HG02763 (cell line): ENCODE measurements at regions not wholly inside any gene's neighbourhood (a gene's known extent, or its start where the extent isn't known, plus 50 kb on each side); places are given as distances from the start of the nearest gene placed in this dataset.
"Not testable (repeated sequence)": the region's sequence is repeated elsewhere in the genome, so short reads cannot be mapped to it uniquely, and the experiment has no call there.

ENCODE experiments used
- ATAC-seq: cut with Tn5 transposase; IDR thresholded peaks from one replicate; pipeline ENCODE4 v1.9.1; 2021; ENCODE audit warnings: mild to moderate bottlenecking, moderate library complexity; ENCODE audit not compliant: unreplicated experiment

DNA sequence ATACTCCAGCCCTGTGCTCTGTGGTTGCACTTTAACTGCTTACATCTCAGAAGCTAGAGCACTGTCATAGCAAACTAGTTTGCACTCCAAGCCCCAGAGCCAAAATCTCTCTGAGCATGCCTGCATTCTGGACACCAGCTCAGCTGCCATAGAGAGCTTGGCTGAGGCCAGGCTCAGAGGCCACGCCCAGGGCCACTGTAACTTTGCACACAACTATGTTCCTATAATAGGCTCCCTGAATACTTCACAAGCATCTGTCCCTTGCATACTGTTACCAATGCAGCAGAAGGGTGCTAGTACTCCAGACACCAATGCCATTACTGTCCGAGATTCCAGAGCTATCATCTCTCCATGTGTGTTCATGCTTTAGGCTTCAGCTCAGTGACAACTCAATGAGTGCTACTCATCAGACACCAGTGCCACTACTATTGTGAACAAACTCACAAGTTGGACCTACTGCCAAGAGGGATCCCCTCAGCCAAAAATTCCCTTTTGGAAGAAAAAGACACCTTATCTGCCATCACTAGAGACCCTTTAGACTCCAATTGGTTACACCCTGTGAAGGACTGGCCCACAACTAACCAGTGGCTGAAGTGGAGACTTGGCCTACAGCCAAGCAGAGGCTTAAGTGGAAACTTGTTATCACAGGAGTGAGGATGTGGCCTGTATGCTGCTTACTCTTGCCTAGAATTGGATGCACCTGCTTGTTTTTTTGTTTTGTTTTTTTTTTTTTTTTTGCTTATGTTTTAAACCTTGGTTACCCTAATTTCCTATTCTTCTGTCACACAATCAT is 211.6 kb upstream of the MAGI2 start:
- no peak for ATAC-seq

GRCh38 chr7:79658304-79658703 is 204.8 kb upstream of the MAGI2 start:
- no peak for ATAC-seq

DNA sequence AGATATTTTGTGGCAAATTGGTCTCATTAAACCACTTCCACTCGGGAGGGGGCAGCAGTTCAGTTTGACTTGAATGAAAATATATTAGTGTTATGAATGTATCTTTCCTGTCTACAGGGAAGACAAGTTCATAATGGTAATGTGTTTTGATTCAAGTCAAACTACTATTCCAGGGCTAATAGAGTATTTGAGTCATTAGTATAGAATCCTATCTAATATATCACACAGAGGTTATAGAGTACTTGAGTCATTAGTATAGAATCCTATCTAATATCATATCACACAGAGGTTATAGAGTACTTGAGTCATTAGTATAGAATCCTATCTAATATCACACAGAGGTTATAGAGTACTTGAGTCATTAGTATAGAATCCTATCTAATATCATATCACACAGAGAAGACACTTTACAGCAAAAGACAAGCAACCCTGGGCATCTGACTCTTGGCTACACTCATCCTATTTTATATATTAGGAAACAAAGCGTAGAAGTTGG is 199.7 kb upstream of the MAGI2 start:
- ATAC-seq: no peak

DNA sequence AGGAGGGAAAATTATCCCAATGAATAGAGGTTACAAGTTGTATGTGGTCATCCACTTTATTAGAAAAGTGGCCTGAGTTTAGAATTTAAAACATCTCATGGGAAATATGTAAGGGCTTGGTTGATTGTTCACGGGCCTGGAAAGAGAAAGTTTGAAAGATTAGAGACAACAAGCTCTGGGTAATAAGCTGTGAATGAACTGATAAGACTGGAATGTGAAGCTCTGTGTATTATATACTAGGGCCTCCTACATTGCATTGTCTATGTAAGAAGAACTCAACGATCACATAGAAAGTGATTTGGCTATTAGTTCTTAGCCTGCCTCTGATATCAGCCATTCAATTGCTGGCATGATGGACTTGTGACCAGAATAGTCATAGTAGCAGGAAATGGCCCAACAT is 199.2 kb upstream of the MAGI2 start:
- ATAC-seq: no peak

DNA sequence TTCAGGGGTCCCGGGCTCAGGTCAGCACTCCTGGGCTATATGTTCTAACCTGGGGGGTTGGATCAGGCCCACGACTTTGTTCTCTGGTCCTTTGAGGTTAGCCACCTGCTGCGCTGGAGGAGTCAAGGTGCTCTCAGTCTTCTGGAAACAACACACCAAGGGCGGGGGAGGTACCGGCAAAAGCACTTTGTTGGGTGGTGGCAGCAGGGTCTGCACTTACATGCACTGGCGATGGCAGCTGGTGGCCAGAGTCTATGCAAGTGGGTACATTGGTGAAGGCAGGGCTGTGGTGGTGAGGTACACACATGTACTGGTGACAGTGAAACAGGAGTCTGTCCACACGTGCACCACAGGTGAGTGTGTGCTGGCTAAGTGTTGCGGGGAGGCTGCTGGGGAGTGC is 194.2 kb upstream of the MAGI2 start:
- no peak for ATAC-seq

DNA sequence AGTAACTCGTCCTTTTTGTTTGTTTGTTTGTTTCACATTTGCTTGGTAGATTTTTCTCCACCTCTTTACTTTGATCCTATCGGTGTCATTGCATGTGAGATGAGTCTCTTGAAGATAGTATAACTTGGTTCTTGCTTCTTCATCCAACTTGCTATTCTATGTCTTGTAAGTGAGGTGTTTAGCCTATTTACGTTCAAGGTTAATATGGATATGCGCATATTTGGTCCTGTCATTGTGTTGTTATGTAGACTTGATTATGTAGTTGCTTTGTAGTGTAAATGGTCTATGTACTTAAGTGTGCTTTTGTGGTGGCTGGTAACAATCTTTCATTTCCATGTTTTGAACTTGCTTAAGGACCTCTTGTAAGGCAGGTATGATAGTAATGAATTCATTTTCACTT is 192.8 kb upstream of the MAGI2 start:
- no peak for ATAC-seq

GRCh38 chr7:79636849-79637248 is 183.4 kb upstream of the MAGI2 start:
- ATAC-seq: no peak

GRCh38 chr7:79625921-79626320 is 172.5 kb upstream of the MAGI2 start:
- ATAC-seq: not testable (repeated sequence)

DNA sequence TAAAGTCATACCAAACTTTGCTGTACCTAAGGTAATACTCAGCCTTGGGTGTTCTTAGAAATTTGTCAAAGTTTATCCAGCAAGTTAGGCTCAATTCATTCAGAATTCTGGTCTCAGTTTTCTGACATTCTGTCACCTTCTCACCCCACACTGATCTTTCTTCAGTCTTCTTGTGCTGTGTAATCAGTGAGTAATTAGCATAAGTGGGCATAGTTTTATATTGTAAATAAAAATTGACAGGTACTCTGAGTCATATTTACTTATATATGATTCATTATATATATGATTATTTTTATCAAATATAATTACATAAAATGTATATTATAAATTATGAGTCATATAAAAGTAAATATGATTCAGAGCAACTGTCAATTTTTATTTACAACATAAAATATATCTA is 170.9 kb upstream of the MAGI2 start:
- ATAC-seq: no peak

DNA sequence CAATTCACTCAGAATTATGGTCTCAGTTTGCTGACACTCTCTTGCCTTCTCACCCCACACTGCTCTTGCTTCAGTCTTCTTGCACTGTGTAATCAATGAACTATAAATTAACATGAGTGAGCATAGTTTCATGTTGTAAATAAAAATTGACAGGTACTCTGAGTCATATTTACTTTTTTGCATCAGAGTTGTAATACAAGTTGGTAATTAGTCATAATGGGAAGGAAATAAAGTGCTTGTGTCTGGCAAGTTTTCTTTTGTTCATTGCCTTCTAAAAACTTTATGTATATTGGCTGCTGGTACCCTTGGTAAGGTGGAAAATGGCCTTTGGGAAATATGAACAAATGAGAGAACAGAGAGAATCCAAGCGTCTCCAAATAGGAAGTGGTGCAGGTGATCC is 169.3 kb upstream of the MAGI2 start:
- ATAC-seq: no peak

DNA sequence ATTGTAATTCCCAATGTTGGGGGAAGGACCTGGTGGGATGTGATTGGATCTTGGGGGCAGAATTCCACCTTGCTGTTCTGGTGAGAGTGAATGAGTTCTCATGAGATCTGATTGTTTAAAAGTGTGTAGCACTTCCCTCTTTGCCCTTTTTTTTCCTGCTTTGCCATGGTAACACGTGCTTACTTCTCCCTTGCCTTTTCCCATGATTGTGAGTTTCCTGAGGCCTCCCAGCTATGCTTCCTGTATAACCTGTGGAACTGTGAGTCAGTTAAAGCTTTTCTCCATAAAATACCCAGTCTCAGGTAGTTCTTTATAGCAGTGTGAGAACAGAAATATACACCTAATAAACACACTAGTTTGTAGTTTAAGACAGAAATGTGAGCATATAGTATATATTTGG is 166.8 kb upstream of the MAGI2 start:
- no peak for ATAC-seq

DNA sequence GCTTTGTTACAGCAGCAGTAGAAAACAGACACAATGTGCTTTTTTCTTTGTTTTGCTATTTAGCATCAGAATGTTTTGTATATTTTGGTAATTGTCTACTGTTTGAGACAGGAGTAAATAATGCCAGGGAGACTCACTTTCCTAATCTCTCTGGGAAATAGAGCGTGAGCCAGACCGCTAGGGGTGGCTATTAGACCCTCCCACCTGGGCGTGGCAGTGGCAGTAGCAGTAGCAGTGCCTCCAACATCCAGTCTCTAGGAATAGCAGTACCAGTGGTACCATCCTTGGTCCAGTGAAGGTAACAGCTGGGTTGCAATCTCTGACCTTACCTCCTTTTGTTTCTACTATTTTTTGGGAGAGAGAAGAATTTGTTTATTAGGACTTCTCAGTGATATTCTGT is 165.7 kb upstream of the MAGI2 start:
- no peak for ATAC-seq

DNA sequence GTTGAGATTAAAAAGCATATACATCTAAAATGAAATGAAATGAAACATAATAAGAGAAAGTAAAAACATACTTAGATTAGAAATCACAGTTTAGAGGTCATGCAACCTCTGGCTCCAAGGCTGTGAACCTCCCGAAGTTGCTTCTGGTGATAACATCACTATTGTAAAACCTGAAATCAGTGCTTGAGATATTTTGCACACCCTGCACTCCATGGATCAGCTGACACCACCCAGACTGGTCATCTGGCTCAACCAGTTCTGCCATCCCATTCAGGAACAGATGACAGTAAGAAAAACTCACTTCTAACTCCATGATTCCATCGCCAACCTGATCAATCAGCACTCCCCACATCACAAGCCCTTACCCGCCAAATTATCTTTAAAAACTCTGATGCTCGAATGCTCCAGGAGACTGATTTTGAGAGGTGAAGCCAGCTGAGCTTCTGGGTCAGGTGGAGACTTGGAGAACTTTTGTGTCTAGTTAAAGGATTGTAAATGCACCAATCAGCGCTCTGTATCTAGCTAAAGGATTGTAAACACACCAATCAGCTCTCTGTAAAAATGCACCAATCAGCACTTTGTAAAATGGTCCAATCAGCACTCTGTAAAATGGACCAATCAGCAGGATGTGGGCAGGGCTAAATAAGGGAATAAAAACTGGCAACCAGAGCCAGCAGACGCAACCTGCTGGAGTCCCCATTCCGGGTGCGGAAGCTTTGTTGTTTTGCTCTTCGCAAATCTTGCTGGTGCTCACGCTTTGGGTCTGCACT is 162.6 kb upstream of the MAGI2 start:
- no peak for ATAC-seq

DNA sequence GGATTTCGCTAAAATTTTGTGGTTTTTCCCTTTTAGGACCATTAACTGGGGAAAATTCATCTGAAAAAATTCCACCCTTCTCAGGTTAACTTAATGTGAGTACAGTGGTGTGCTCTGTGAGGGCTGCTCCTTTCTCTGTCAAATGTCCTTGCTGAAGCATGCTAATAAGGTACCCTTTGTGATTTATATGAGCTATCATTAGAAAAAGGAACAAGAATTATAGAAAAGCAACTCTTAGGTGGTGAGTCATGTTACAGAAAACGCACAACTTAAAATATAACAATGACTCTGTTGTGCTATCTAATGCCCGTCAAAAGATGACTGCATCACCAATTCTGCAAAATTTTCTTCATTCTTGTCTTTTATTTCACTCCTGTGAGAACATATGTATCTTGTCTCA is 162.0 kb upstream of the MAGI2 start:
- no peak for ATAC-seq

DNA sequence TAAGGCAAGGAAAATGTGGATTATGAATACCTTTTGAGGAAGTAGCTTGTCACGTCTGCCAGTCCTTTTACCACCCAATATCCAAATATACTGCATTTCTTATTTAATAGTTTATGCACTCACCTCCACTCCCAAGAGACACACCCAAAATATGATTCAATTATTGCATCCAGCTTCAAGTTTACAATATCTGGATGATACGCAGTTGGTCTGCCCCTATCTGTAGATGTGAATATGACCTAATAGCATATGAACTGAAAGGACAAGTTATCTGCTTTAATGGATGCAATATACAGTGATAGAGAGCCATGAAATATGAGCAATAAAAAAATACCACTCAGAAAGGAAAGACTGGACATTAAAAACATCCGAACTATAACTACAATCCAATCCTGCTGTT is 159.4 kb upstream of the MAGI2 start:
- no peak for ATAC-seq

GRCh38 chr7:79612022-79612421 is 158.6 kb upstream of the MAGI2 start:
- ATAC-seq: no peak

DNA sequence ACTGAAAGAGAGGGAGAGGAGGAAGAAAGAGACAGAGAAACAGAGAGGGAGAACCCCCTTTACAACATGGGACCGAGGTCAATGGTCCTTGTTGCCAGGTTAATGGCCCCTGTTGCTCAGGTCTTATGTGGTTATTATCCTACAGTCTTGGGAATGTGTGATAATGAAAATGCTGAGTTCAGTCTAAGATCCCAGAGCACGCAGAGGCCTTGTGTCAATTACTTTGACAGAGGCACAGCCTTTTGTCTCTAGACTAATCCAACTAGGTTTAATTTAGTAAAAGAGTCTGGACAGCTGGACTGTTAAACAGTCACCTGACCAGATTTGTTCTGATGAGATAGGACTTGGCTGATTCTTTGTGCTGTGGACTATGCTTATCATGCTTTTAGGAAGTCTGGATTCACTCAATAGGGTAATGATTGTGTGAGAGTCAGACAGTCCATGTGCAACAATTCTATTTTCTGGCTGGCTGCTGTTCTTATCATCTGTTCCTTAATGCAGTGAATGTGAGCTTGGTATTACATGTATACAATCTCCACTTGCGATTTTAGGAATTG is 157.4 kb upstream of the MAGI2 start:
- ATAC-seq: no peak

DNA sequence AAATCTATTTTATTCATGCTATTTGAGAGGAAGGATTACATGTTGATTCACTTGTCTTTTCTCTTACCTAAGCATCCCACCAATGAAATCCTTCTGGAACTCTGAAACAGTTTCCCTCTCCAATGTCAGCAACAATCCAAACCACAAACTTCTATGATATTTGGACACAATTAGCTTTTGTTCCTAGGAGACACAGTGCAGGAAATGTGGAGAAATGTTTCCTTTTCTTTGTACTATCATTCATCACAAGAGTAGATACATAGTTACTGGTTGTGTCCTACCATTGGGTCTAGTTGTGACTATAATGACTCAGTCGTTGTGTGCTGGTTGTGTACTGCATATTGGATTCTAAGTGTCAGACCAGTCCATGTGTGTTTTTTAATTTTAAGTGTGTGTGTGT is 156.8 kb upstream of the MAGI2 start:
- ATAC-seq: no peak

DNA sequence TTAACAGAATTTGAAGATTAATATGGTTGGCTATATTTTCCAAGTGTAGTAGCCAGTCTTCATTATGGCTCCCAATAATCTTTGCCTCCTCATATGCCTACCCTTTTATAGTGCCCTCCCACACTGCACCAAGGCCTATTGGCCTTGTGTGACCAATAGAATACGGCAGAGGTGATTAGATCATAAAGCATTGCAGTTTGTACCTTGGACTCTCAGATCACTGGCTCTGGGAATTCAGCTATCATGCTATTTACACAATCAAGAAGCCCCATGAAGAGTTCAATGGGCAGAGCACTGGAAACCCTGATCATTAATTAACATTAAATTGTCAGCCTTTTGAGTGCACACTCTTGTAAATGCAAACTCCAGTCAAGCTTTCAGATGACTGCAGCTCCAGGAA is 154.5 kb upstream of the MAGI2 start:
- ATAC-seq: no peak

DNA sequence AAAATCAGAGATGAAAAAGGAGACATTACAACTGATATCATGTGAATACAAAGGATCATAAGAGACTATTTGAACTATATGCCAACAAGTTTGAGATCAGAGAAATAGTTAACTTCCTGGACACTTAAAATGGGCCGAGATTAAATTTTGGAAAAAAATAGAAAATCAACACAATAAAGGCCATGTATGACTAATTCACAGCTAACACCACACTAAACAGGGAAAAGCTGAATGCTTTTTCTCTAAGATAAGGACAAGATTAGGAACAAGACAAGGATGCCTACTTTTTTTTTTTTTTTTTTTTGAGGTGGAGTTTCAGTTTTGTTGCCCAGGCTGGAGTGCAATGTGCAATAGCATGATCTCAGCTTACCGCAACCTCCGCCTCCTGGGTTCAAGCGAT is 151.4 kb upstream of the MAGI2 start:
- ATAC-seq: no peak

DNA sequence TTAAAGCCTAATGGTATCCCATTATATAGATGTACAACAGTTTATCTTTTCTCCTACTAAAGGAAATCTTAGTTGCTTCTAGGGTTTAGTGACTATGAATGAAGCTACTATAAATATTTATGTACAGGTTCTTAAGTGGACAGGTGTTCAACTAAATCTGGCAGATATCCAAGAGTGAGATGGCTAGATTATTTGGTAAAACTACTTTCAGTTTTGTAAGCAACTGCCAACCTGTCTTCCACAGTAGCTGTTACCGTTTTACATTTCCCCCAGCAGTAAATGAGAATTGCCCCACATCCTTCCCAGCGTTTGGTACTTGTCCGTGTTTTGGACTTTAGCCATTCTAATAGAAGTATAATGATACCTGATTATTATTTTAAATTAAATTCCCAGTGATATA is 144.9 kb upstream of the MAGI2 start:
- ATAC-seq: no peak

DNA sequence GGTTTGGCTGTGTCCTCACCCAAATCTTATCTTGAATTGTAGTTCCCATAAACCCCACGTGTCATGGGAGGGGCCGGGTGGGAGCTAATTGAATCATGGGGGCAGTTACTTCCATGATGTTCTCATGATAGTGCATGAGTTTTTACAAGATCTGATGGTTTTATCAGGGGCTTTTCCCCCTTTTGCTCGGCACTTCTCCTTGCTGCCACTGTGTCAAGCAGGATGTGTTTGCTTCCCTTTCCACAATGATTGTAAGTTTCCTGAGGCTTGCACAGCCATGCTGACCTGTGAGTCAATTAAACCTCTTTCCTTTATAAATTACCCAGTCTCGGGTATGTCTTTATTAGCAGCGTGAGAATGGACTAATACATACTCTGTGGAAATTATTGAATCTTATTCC is 141.2 kb upstream of the MAGI2 start:
- not testable (repeated sequence) for ATAC-seq
